ENCODE measurements at regions not wholly inside any gene's neighbourhood (a gene's known extent, or its start where the extent isn't known, plus 50 kb on each side); places are given as distances from the start of the nearest gene placed in this dataset.

- no peak for DNase-seq (ENCODE audit: low read depth in 3 of 3)
These were observed 183.7 kb downstream of the INO80D start for GRCh38 chr2:205902041-205902899.

- no peak for DNase-seq (ENCODE audit: low read depth in 3 of 3)
These were observed 184.5 kb downstream of the INO80D start for GRCh38 chr2:205901491-205901890.

GRCh38 chr2:205898744-205899143 lies 187.2 kb downstream of the INO80D start:
- no peak for DNase-seq (ENCODE audit: low read depth in 3 of 3)

GRCh38 chr2:205895981-205896655 lies 189.9 kb downstream of the INO80D start:
- DNase-seq (ENCODE audit: low read depth in 3 of 3) = no peak

- no peak for DNase-seq (ENCODE audit: low read depth in 3 of 3)
These were observed 193.2 kb downstream of the INO80D start for GRCh38 chr2:205892665-205893259.

- DNase-seq (ENCODE audit: low read depth in 3 of 3) = no peak
These were observed 193.7 kb downstream of the INO80D start for GRCh38 chr2:205892251-205892655.

GRCh38 chr2:205889114-205889513 lies 196.9 kb downstream of the INO80D start:
- no peak for DNase-seq (ENCODE audit: low read depth in 3 of 3)

- DNase-seq (ENCODE audit: low read depth in 3 of 3) = no peak
These were observed 198.3 kb downstream of the INO80D start for GRCh38 chr2:205887637-205888036.

- DNase-seq (ENCODE audit: low read depth in 3 of 3) = peak; percentile 28 to 71 (median 38)
These were observed 200.4 kb downstream of the INO80D start for GRCh38 chr2:205885492-205886099.

- no peak for DNase-seq (ENCODE audit: low read depth in 3 of 3)
These were observed 201.7 kb downstream of the NRP2 start for GRCh38 chr2:205883965-205884364.

GRCh38 chr2:205882806-205883425 lies 200.6 kb downstream of the NRP2 start:
- no peak for DNase-seq (ENCODE audit: low read depth in 3 of 3)

GRCh38 chr2:205880048-205880447 lies 197.7 kb downstream of the NRP2 start:
- no peak for DNase-seq (ENCODE audit: low read depth in 3 of 3)

- no peak for DNase-seq (ENCODE audit: low read depth in 3 of 3)
These were observed 196.9 kb downstream of the NRP2 start for GRCh38 chr2:205878999-205879762.

- DNase-seq (ENCODE audit: low read depth in 3 of 3) = no peak
These were observed 195.2 kb downstream of the NRP2 start for GRCh38 chr2:205877496-205877895.

- no peak for DNase-seq (ENCODE audit: low read depth in 3 of 3)
These were observed 193.8 kb downstream of the NRP2 start for GRCh38 chr2:205876127-205876526.

- DNase-seq (ENCODE audit: low read depth in 3 of 3) = no peak
These were observed 190.4 kb downstream of the NRP2 start for GRCh38 chr2:205872716-205873115.

GRCh38 chr2:205869439-205869838 lies 187.1 kb downstream of the NRP2 start:
- DNase-seq (ENCODE audit: low read depth in 3 of 3) = no peak

GRCh38 chr2:205868773-205869333 lies 186.6 kb downstream of the NRP2 start:
- peak in 1 of 3 experiments; percentile 32 for DNase-seq (ENCODE audit: low read depth in 3 of 3)

GRCh38 chr2:205868053-205868452 lies 185.8 kb downstream of the NRP2 start:
- no peak for DNase-seq (ENCODE audit: low read depth in 3 of 3)

- DNase-seq (ENCODE audit: low read depth in 3 of 3) = no peak
These were observed 185.1 kb downstream of the NRP2 start for GRCh38 chr2:205867371-205867770.
